Panc1 (cell line): ENCODE measurements at regions not wholly inside any gene's neighbourhood (a gene's known extent, or its start where the extent isn't known, plus 50 kb on each side); places are given as distances from the start of the nearest gene placed in this dataset.
"Not testable (repeated sequence)": the region's sequence is repeated elsewhere in the genome, so short reads cannot be mapped to it uniquely, and the experiment has no call there.

Experiments used
- ATAC-seq: fragments of 200-7000 bp; cut with Tn5 transposase; 2 replicates; pipeline ENCODE4 v1.9.1; 2020; ENCODE audit warnings: mild to moderate bottlenecking, moderate library complexity
- BruUV-seq: library from RNA; stranded (reverse); fragments of 400-500 nt; replicated peaks from 2 replicates; lab custom pipeline; 2021; lab: Mats Ljungman, UMichigan
- CTCF ChIA-PET: fragments of 300-600 bp; sonication (Branson Sonifier 250); formaldehyde crosslinking; loops from one replicate; lab custom pipeline; 2022; ENCODE audit warnings: antibody characterized with exemption; lab: Charles Lee
- POLR2A ChIA-PET: fragments of 300-600 bp; sonication (Branson Sonifier 250); formaldehyde crosslinking; loops from one replicate; lab custom pipeline; 2022; ENCODE audit warnings: antibody characterized with exemption; lab: Charles Lee
- DNase-seq: peaks from one replicate; pipeline ENCODE4 v3.0.0-alpha.2; 2010; ENCODE audit warnings: low read depth, low spot score
- H3K27ac ChIP-seq: 2 replicates; pipeline ENCODE4 v1.5.1; 2011; ENCODE audit warnings: mild to moderate bottlenecking, low read length, inconsistent platforms
- H3K27me3 ChIP-seq: fragments of 200-500 bp; sonication (Bioruptor generic); 2 replicates; pipeline ENCODE4 v1.6.0; 2014; ENCODE audit warnings: low read length, inconsistent platforms; ENCODE audit not compliant: control insufficient read depth, insufficient read depth
- H3K36me3 ChIP-seq: fragments of 200-500 bp; sonication (Bioruptor generic); 2 replicates; pipeline ENCODE4 v1.5.1; 2014; ENCODE audit warnings: inconsistent platforms, mild to moderate bottlenecking, low read length, moderate library complexity; ENCODE audit not compliant: control insufficient read depth, insufficient read depth
- H3K4me1 ChIP-seq: 2 replicates; pipeline ENCODE4 v1.5.1; 2011; ENCODE audit warnings: inconsistent platforms, mild to moderate bottlenecking, low read length, moderate library complexity; ENCODE audit not compliant: control insufficient read depth, insufficient read depth
- H3K4me3 ChIP-seq, 2 experiments: 2 replicates each; pipeline ENCODE4 v1.5.1; 2011 to 2012; ENCODE audit warnings: low read depth in 2 of 2, low read length in 2 of 2, mild to moderate bottlenecking in 2 of 2, inconsistent platforms in 1 of 2, moderate library complexity in 1 of 2
- H3K9me3 ChIP-seq: fragments of 200-500 bp; sonication (Bioruptor generic); 2 replicates; pipeline ENCODE4 v1.5.1; 2014; ENCODE audit warnings: low read depth, mild to moderate bottlenecking, inconsistent platforms, low read length, moderate library complexity; ENCODE audit not compliant: control insufficient read depth, insufficient read depth
- POLR2AphosphoS5 ChIP-seq: IDR thresholded peaks from 2 replicates; pipeline ENCODE4 v1.6.1; 2012; ENCODE audit warnings: mild to moderate bottlenecking, low read depth, low read length, moderate library complexity
- SIN3A ChIP-seq: IDR thresholded peaks from 2 replicates; pipeline ENCODE4 v1.6.1; 2012; ENCODE audit warnings: low read depth, mild to moderate bottlenecking, low read length, moderate library complexity, borderline replicate concordance; ENCODE audit not compliant: insufficient read depth
- TCF7L2 ChIP-seq: IDR thresholded peaks from 2 replicates; pipeline ENCODE4 v1.6.1; 2011; ENCODE audit warnings: mild to moderate bottlenecking, low read depth, low read length, inconsistent platforms
- in situ Hi-C: cut with HindIII; loops from 2 replicates; pipeline ENCODE4 v1.10.0; 2016; ENCODE audit warnings: low sequenced_read_pairs, low pct_unique_long_range_greater_than_20kb
- intact Hi-C: fragments of 100-400 bp; cut with micrococcal nuclease; formaldehyde crosslinking; loops from one replicate; pipeline ENCODE4 v1.10.0; 2022; ENCODE audit not compliant: unreplicated experiment
- TF ChIP-seq, protein P1 (sequence below): fragments of 450-650 bp; IDR thresholded peaks from 2 replicates; pipeline ENCODE4 v1.5.1; 2017; ENCODE audit warnings: mild to moderate bottlenecking
- TF ChIP-seq, protein P2 (sequence below), 2 experiments: IDR thresholded peaks; 2 replicates each; pipeline ENCODE4 v1.6.1; 2011 to 2012; ENCODE audit warnings: low read depth in 2 of 2, control low read depth in 1 of 2, low read length in 1 of 2, mild to moderate bottlenecking in 1 of 2, moderate library complexity in 1 of 2; ENCODE audit not compliant: insufficient read depth in 1 of 2

DNA sequence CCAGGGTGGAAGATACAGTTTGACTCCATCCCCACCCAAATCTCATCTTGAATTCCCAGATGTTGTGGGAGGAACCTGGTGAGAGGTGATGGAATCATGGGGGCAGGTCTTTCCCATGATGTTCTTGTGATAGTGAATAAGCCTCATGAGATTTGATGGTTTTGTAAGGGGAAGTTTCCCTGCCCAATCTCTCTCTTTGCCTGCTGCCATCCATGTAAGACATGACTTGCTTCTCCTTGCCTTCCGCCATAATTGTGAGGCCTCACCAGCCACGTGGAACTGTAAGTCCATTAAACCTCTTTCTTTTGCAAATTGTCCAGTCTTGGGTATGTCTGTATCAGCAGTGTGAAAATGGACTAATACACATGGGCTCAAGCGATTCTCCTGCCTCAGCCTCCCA lies 59.4 kb upstream of the LHX5 start:
- intact Hi-C loops, in situ Hi-C loops, H3K36me3 ChIP-seq, H3K4me1 ChIP-seq, H3K4me3 ChIP-seq, POLR2A ChIA-PET, H3K27ac ChIP-seq, ATAC-seq, DNase-seq, CTCF ChIA-PET, BruUV-seq, H3K9me3 ChIP-seq: not testable (repeated sequence)
- H3K27me3 ChIP-seq, result peaks cover 19% of the 10 kb centered on the region

DNA sequence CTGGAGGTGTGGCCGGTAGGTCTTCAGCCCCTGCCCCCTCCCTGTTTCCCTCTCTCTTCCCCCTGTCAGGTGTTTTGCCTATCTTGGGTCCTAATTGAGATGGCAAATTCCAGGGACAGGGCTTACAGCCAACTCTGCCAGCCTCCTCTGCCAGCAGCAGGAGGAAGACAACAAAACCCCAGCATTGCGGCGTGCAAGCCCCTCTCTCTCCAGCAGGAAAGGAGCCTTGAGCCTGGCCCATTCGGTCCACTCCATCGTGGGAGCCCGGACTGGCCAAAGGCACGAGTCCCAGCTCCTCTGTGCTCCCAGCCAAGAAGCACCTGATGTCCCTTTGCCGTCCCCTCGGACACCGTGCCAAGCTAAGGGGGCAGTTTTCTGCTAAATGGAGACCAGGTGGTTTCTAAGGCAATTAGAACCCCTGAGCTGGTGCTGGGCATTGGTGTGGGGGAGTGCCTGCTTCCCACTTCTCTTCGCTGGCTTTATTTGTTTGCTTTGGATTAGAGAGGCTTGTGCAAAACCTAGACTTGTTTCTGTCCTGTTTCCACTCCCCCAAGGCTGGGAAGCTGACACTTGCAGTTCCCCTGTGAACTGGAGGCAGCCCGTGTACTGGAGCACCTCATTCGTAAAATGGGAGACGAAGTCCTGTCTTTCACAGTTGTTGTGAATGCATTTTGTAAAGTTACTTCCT lies 57.1 kb upstream of the LHX5 start:
- Histone ChIP-seq H3K36me3 (no peaks in the 10 kb centered on the region), H3K9me3 (no peaks in the 10 kb centered on the region), H3K4me1 (no peaks in the 10 kb centered on the region), H3K4me3 (no peak overlapping the region), H3K27me3 (peaks cover 11% of the 10 kb centered on the region), H3K27ac (no peak overlapping the region)
- no peak for TF ChIP-seq POLR2AphosphoS5
- no peak for TF ChIP-seq TCF7L2
- TF ChIP-seq, protein P1, sequence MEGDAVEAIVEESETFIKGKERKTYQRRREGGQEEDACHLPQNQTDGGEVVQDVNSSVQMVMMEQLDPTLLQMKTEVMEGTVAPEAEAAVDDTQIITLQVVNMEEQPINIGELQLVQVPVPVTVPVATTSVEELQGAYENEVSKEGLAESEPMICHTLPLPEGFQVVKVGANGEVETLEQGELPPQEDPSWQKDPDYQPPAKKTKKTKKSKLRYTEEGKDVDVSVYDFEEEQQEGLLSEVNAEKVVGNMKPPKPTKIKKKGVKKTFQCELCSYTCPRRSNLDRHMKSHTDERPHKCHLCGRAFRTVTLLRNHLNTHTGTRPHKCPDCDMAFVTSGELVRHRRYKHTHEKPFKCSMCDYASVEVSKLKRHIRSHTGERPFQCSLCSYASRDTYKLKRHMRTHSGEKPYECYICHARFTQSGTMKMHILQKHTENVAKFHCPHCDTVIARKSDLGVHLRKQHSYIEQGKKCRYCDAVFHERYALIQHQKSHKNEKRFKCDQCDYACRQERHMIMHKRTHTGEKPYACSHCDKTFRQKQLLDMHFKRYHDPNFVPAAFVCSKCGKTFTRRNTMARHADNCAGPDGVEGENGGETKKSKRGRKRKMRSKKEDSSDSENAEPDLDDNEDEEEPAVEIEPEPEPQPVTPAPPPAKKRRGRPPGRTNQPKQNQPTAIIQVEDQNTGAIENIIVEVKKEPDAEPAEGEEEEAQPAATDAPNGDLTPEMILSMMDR, result no peak
- TF ChIP-seq, protein P2, sequence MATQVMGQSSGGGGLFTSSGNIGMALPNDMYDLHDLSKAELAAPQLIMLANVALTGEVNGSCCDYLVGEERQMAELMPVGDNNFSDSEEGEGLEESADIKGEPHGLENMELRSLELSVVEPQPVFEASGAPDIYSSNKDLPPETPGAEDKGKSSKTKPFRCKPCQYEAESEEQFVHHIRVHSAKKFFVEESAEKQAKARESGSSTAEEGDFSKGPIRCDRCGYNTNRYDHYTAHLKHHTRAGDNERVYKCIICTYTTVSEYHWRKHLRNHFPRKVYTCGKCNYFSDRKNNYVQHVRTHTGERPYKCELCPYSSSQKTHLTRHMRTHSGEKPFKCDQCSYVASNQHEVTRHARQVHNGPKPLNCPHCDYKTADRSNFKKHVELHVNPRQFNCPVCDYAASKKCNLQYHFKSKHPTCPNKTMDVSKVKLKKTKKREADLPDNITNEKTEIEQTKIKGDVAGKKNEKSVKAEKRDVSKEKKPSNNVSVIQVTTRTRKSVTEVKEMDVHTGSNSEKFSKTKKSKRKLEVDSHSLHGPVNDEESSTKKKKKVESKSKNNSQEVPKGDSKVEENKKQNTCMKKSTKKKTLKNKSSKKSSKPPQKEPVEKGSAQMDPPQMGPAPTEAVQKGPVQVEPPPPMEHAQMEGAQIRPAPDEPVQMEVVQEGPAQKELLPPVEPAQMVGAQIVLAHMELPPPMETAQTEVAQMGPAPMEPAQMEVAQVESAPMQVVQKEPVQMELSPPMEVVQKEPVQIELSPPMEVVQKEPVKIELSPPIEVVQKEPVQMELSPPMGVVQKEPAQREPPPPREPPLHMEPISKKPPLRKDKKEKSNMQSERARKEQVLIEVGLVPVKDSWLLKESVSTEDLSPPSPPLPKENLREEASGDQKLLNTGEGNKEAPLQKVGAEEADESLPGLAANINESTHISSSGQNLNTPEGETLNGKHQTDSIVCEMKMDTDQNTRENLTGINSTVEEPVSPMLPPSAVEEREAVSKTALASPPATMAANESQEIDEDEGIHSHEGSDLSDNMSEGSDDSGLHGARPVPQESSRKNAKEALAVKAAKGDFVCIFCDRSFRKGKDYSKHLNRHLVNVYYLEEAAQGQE (IDR thresholded peaks at IDR 0.05; ENCODE audit: insufficient read depth in 1 of 2, low read depth in 2 of 2, low read length in 1 of 2), result no peak
- TF ChIP-seq SIN3A, result no peak
- POLR2A ChIA-PET, result no interaction called here
- in situ Hi-C loops, result no loop called here
- DNase-seq, result no peak
- no peak for ATAC-seq
- no TSS peak for BruUV-seq
- CTCF ChIA-PET, result no interaction called here
- intact Hi-C loops, result no loop called here

DNA sequence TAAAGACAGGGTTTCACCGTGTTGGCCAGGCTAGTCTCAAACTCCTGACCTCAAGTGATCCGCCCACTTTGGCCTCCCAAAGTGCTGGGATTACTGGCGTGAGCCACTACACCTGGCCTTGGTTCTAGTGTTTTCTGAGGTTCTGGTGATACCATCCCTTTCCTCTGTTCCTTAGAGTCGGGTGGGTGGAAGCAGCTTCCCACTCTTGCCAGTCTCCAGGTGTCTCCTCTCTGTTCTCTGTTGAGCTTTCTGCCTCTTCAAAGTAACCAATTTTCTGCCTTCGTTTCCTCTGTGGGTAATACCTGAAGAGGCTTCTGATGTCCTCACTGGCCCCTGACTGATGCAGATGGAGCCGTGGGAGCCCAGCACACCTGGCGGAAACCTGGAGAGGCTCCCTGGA lies 53.4 kb upstream of the LHX5 start:
- in situ Hi-C loops, result no loop called here
- ATAC-seq, result no peak
- intact Hi-C loops, result no loop called here
- DNase-seq, result no peak
- Histone ChIP-seq H3K9me3 (no peaks in the 10 kb centered on the region), H3K27ac (no peak overlapping the region), H3K27me3 (peaks cover 14% of the 10 kb centered on the region), H3K4me3 (no peak overlapping the region), H3K36me3 (no peaks in the 10 kb centered on the region), H3K4me1 (no peaks in the 10 kb centered on the region)
- CTCF ChIA-PET, result interaction anchor here (0.6 kb wide), 1 partner anchor 16 kb away, joined by 3 read pairs; no protein-coding TSS in a partner anchor
- no TSS peak for BruUV-seq
- no peak for TF ChIP-seq SIN3A
- TF ChIP-seq POLR2AphosphoS5, result no peak
- TF ChIP-seq TCF7L2, result no peak
- TF ChIP-seq, protein P2 (IDR thresholded peaks at IDR 0.05; ENCODE audit: insufficient read depth in 1 of 2, low read depth in 2 of 2, low read length in 1 of 2), result no peak
- TF ChIP-seq, protein P1, result no peak
- POLR2A ChIA-PET, result no interaction called here
